AG04449 (cell line): ENCODE measurements at regions not wholly inside any gene's neighbourhood (a gene's known extent, or its start where the extent isn't known, plus 50 kb on each side); places are given as distances from the start of the nearest gene placed in this dataset.

Experiments
- CTCF ChIA-PET: fragments of 350-600 bp; formaldehyde crosslinking; extraction: SDS; loops from one replicate; lab custom pipeline; 2021; ENCODE audit warnings: antibody characterized with exemption; lab: Yijun Ruan, JAX
- POLR2A ChIA-PET: fragments of 400-600, 350-600 bp; formaldehyde crosslinking; extraction: SDS; loops from one replicate; lab custom pipeline; 2020; ENCODE audit warnings: antibody characterized with exemption, inconsistent platforms; lab: Yijun Ruan, JAX
- DNase-seq: peaks from one replicate; pipeline ENCODE4 v3.0.0-alpha.2; 2010; ENCODE audit warnings: low read depth, low spot score
- H3K4me3 ChIP-seq: 2 replicates; pipeline ENCODE4 v1.5.1; 2011; ENCODE audit warnings: low read depth, mild to moderate bottlenecking, control low read depth, low read length
- CTCF ChIP-seq: IDR thresholded peaks from one replicate; pipeline ENCODE4 v1.5.1; 2011; ENCODE audit warnings: mild to moderate bottlenecking, moderate library complexity, low read length, control low read depth, inconsistent platforms; ENCODE audit not compliant: insufficient read depth; ENCODE audit errors: missing control alignments

GRCh38 chr9:2495221-2496005 is 126.2 kb upstream of the VLDLR start:
- no peak overlapping the region for H3K4me3 ChIP-seq
- CTCF ChIA-PET: interaction anchor here (1.2 kb wide), 1 partner anchor 363 kb away, joined by 3 read pairs; no protein-coding TSS in a partner anchor
- POLR2A ChIA-PET: no interaction called here
- no peak for DNase-seq
- TF ChIP-seq CTCF: no peak

GRCh38 chr9:2496169-2496568 is 125.4 kb upstream of the VLDLR start:
- ChIA-PET CTCF (no interaction called here), POLR2A (no interaction called here)
- TF ChIP-seq CTCF: no peak
- DNase-seq: no peak
- H3K4me3 ChIP-seq: no peak overlapping the region

DNA sequence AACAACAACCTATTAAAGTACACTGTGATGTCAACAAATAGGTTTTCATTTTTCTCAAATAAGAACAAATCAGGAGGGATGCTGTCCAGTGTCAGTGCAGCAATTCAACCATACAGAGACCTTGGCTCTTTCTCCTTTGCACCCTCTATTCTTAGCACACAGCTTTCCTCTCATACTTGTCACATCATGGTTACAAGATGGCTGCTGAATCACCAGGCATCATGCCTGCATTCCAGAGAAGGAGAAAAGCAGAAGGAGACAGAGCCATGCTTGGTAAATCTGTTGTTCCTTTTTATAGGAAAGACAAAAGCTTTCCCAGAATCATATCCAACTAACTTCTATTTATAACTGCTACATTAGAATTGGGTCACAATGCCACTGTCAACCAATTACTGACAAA is 124.7 kb upstream of the VLDLR start:
- ChIA-PET CTCF (no interaction called here), POLR2A (no interaction called here)
- no peak overlapping the region for H3K4me3 ChIP-seq
- no peak for TF ChIP-seq CTCF
- no peak for DNase-seq

GRCh38 chr9:2497666-2498400 is 123.8 kb upstream of the VLDLR start:
- H3K4me3 ChIP-seq: no peak overlapping the region
- no peak for TF ChIP-seq CTCF
- ChIA-PET POLR2A (no interaction called here), CTCF (no interaction called here)
- no peak for DNase-seq

DNA sequence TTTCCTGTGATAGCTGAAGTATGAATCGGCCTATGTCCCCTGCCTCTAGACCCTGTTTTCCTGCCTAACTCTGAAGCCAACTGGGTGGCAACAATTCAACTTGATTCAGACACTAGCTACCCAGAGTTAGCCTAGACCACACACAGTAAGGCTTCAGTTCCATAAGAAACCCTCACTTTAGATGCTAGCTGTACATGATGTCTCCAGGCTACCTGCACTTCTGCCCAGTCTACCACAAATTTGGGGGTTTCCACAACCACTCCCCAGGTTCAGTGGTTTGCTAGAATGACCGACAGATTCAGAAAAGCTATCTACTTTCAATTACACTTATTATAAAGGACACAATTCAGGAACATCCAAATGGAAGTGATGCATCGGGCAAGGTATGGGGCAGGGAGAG is 119.4 kb upstream of the VLDLR start:
- ChIA-PET POLR2A (no interaction called here), CTCF (no interaction called here)
- no peak for DNase-seq
- H3K4me3 ChIP-seq: no peak overlapping the region
- TF ChIP-seq CTCF: no peak

GRCh38 chr9:2502760-2503159 is 118.8 kb upstream of the VLDLR start:
- ChIA-PET CTCF (no interaction called here), POLR2A (interaction anchor here (0.5 kb wide), 1 partner anchor 260 kb away, joined by 3 read pairs; no protein-coding TSS in a partner anchor)
- no peak for DNase-seq
- no peak for TF ChIP-seq CTCF
- no peak overlapping the region for H3K4me3 ChIP-seq
